SH-SY5Y (cell line): ENCODE measurements at regions not wholly inside any gene's neighbourhood (a gene's known extent, or its start where the extent isn't known, plus 50 kb on each side); places are given as distances from the start of the nearest gene placed in this dataset.

Experiments used
- GATA2 ChIP-seq: IDR thresholded peaks from 2 replicates; pipeline ENCODE4 v1.6.1; 2011; ENCODE audit warnings: mild to moderate bottlenecking, low read depth, low read length
- GATA3 ChIP-seq: IDR thresholded peaks from 2 replicates; pipeline ENCODE4 v1.6.1; 2011; ENCODE audit warnings: low read depth, mild to moderate bottlenecking, low read length, moderate library complexity

- no peak for TF ChIP-seq GATA2
- TF ChIP-seq GATA3: no peak
Measured at GRCh38 chr2:18975506-18976167, 382.8 kb downstream of the OSR1 start.
